K562 (cell line): ENCODE measurements at regions not wholly inside any gene's neighbourhood (a gene's known extent, or its start where the extent isn't known, plus 50 kb on each side); places are given as distances from the start of the nearest gene placed in this dataset.
"Not testable (repeated sequence)": the region's sequence is repeated elsewhere in the genome, so short reads cannot be mapped to it uniquely, and the experiment has no call there.

ENCODE experiments used
- ATAC-seq: fragments of 200-7000 bp; cut with Tn5 transposase; 3 replicates; pipeline ENCODE4 v1.9.1; 2020; ENCODE audit warnings: moderate library complexity
- BruUV-seq: library from RNA; stranded (reverse); fragments of 400-500 nt; replicated peaks from 2 replicates; lab custom pipeline; 2021; lab: Mats Ljungman, UMichigan
- CTCF ChIA-PET: fragments of 300-600 bp; formaldehyde crosslinking; extraction: SDS; loops from one replicate; lab custom pipeline; 2021; ENCODE audit warnings: low intra/inter-chr PET ratio; lab: Yijun Ruan, JAX
- POLR2A ChIA-PET: fragments of 300-600, 350-650 bp; sonication (Branson Sonifier 250); formaldehyde crosslinking; extraction: SDS; loops from one replicate; lab custom pipeline; 2021; ENCODE audit warnings: antibody characterized with exemption, inconsistent platforms; lab: Yijun Ruan, JAX
- DNase-seq, 4 experiments: peaks; one replicate each; pipeline versions ENCODE4 v3.0.0 to v3.0.0-alpha.2; 2011 to 2018; ENCODE audit warnings: low spot score in 3 of 4, mixed read lengths in 3 of 4; ENCODE audit errors: extremely low read depth in 1 of 4
- FAIRE-seq: peaks from 2 replicates; lab custom pipeline; 2011; peaks lifted over from hg19 to GRCh38; lab: Jason Lieb, UNC
- H2AFZ ChIP-seq: 2 replicates; pipeline ENCODE4 v1.6.0; 2011; ENCODE audit warnings: low read depth, low read length, control low read depth, inconsistent platforms
- H3K27ac ChIP-seq: fragments of 200-600 bp; 3 replicates; pipeline ENCODE4 v1.8.0; 2011; ENCODE audit warnings: low read depth, mild to moderate bottlenecking, control low read depth, inconsistent platforms, low read length, moderate library complexity, mixed read lengths; ENCODE audit errors: extremely low read depth
- H3K27me3 ChIP-seq, 2 experiments: fragments of 300-600 bp in 1 of 2; 2 replicates in 1 of 2; 3 replicates in 1 of 2; pipeline versions ENCODE4 v1.6.0 to v1.8.0; 2011; ENCODE audit warnings: inconsistent platforms in 2 of 2, low read length in 2 of 2, mild to moderate bottlenecking in 1 of 2, mixed read lengths in 1 of 2, moderate library complexity in 1 of 2; ENCODE audit not compliant: control insufficient read depth in 2 of 2, insufficient read depth in 2 of 2
- H3K36me3 ChIP-seq: fragments of 300-600 bp; 3 replicates; pipeline ENCODE4 v1.8.0; 2011; ENCODE audit warnings: mild to moderate bottlenecking, low read length, inconsistent platforms; ENCODE audit not compliant: control insufficient read depth, insufficient read depth
- H3K4me1 ChIP-seq, 2 experiments: fragments of 200-600 bp in 1 of 2; replicated peaks in 1 of 2; 2 replicates in 1 of 2; 3 replicates in 1 of 2; pipeline versions ENCODE4 v1.5.1 to v1.8.0; 2011; ENCODE audit warnings: inconsistent platforms in 2 of 2, low read length in 2 of 2, mild to moderate bottlenecking in 1 of 2, mixed read lengths in 1 of 2, moderate library complexity in 1 of 2; ENCODE audit not compliant: control insufficient read depth in 2 of 2, insufficient read depth in 2 of 2
- H3K4me2 ChIP-seq: 2 replicates; pipeline ENCODE4 v1.6.1; 2011; ENCODE audit warnings: low read length, control low read depth, inconsistent platforms, mixed read lengths; ENCODE audit not compliant: insufficient read depth
- H3K4me3 ChIP-seq: fragments of 200-600 bp; sonication (generic), shearing (Covaris generic); 2 replicates; pipeline ENCODE4 v1.5.1; 2016; ENCODE audit warnings: control low read depth, inconsistent platforms
- H3K79me2 ChIP-seq: fragments of 200-600 bp; 3 replicates; pipeline ENCODE4 v1.8.0; 2011; ENCODE audit warnings: low read length, inconsistent platforms; ENCODE audit not compliant: control insufficient read depth, insufficient read depth
- H3K9ac ChIP-seq, 2 experiments: 2 replicates each; pipeline versions ENCODE4 v1.6.0 to v1.6.1; 2011; ENCODE audit warnings: low read depth in 2 of 2, low read length in 2 of 2, control low read depth in 1 of 2, inconsistent platforms in 1 of 2, mild to moderate bottlenecking in 1 of 2, mixed read lengths in 1 of 2; ENCODE audit not compliant: insufficient read depth in 1 of 2
- H3K9me1 ChIP-seq: one replicate; pipeline ENCODE4 v1.6.0; 2011; ENCODE audit warnings: inconsistent platforms, mild to moderate bottlenecking, low read length, moderate library complexity; ENCODE audit not compliant: control insufficient read depth, insufficient read depth
- H3K9me3 ChIP-seq: replicated peaks from 2 replicates; pipeline ENCODE4 v1.5.1; 2011; ENCODE audit warnings: low read depth, low read length, inconsistent platforms; ENCODE audit not compliant: control insufficient read depth, insufficient read depth
- H4K20me1 ChIP-seq: replicated peaks from 2 replicates; pipeline ENCODE4 v1.6.1; 2011; ENCODE audit warnings: low read length, inconsistent platforms, mixed read lengths; ENCODE audit not compliant: control insufficient read depth, insufficient read depth
- MAZ ChIP-seq, 2 experiments: fragments of 450-650 bp in 1 of 2; sonication (generic) in 1 of 2; formaldehyde crosslinking; IDR thresholded peaks in 1 of 2; conservative IDR thresholded peaks in 1 of 2; 2 replicates each; pipeline versions ENCODE4 v1.4.0 to v1.5.0; 2020; ENCODE audit warnings: mild to moderate bottlenecking in 1 of 2, missing genetic modification reagents in 1 of 2
- MIER1 ChIP-seq: fragments of 450-650 bp; IDR thresholded peaks from 2 replicates; pipeline ENCODE4 v1.6.1; 2016; ENCODE audit warnings: antibody characterized with exemption, mild to moderate bottlenecking, low read depth
- RBM15 ChIP-seq: fragments of 200-400 bp; formaldehyde crosslinking; IDR thresholded peaks from 2 replicates; pipeline ENCODE4 v1.6.1; 2018; ENCODE audit warnings: mild to moderate bottlenecking, low read length, moderate library complexity; ENCODE audit not compliant: insufficient read depth
- SETDB1 ChIP-seq: IDR thresholded peaks from one replicate; pipeline ENCODE4 v1.6.1; 2012; ENCODE audit warnings: low read length, control low read depth, inconsistent platforms
- SIN3B ChIP-seq: fragments of 450-650 bp; IDR thresholded peaks from 2 replicates; pipeline ENCODE4 v1.6.1; 2017; ENCODE audit warnings: low read depth, mild to moderate bottlenecking, moderate library complexity
- SPI1 ChIP-seq: IDR thresholded peaks from 2 replicates; pipeline ENCODE4 v1.6.1; 2011; ENCODE audit warnings: low read depth, low read length, control low read depth, borderline replicate concordance
- SRSF7 ChIP-seq: fragments of 200-400 bp; formaldehyde crosslinking; optimal IDR thresholded peaks from 2 replicates; pipeline ENCODE3; 2017; ENCODE audit warnings: mild to moderate bottlenecking, low read depth, low read length
- ZBTB17 ChIP-seq: fragments of 450-650 bp; formaldehyde crosslinking; IDR thresholded peaks from 2 replicates; pipeline ENCODE4 v1.4.0; 2020; ENCODE audit warnings: mild to moderate bottlenecking
- ZNF41 ChIP-seq: fragments of 250-450 bp; sonication (Bioruptor Pico); conservative IDR thresholded peaks from 2 replicates; pipeline ENCODE4 v1.4.0; 2020; ENCODE audit warnings: mild to moderate bottlenecking
- ZNF586 ChIP-seq: fragments of 450-650 bp; formaldehyde crosslinking; conservative IDR thresholded peaks from 2 replicates; pipeline ENCODE4 v1.4.0; 2020; ENCODE audit warnings: mild to moderate bottlenecking, moderate library complexity
- WGBS: fragments of 100-300 bp; shearing (Covaris generic); methylation state at CpG from one replicate; pipeline ENCODE4 v1.1.6; 2016; ENCODE audit warnings: low coverage, mixed read lengths; ENCODE audit not compliant: insufficient coverage; ENCODE audit errors: missing lambda C conversion rate; 5-methylcytosine and 5-hydroxymethylcytosine counted together
- in situ Hi-C: fragments of 300-500 bp; cut with MboI; formaldehyde crosslinking; loops from 4 replicates; pipeline ENCODE4 v1.15.0; 2018; ENCODE audit warnings: inconsistent platforms, mixed read lengths
- intact Hi-C: fragments of 100-400 bp; cut with micrococcal nuclease; formaldehyde crosslinking; loops from 2 replicates; pipeline ENCODE4 v1.14.2; 2022

DNA sequence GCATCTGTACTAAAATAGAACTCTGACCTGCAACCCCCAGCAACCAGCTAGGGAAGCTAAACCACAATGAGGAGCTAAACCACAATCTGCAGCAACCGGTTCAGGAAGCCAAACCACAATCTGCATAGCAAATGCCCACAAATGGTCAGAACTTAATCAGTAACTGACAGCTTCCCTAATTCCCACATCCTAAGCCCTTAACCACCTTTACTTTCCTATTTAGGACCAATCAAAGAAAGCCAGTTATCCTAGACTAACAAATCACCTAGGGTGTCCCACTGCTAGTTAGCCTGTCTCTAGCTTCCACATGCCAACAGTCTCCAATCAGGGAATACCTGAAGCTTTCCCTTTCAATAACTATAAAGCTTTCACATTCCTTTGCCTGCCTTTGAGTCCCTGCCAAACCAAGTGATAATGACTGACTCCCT, 424.6 kb upstream of the PTCHD4 start:
- Histone ChIP-seq H3K4me1 (no peaks in the 10 kb centered on the region), H3K9me3 (peaks cover 2% of the 10 kb centered on the region; the same call in 1 of the 2 replicates), H3K27ac (no peak overlapping the region), H3K79me2 (no peaks in the 10 kb centered on the region), H3K4me2 (no peak overlapping the region), H3K4me3 (no peak overlapping the region), H3K27me3 (no peaks in the 10 kb centered on the region), H3K9ac (no peak overlapping the region), H3K36me3 (no peaks in the 10 kb centered on the region), H3K9me1 (no peaks in the 10 kb centered on the region), H4K20me1 (no peaks in the 10 kb centered on the region), H2AFZ (no peak overlapping the region)
- intact Hi-C loops (no loop called here), in situ Hi-C loops (no loop called here)
- FAIRE-seq (no peak), DNase-seq (no peak), ATAC-seq (no peak)
- ChIA-PET CTCF (no interaction called here), POLR2A (no interaction called here)
- BruUV-seq: no TSS peak
- 0% methylated on average over 1 of the region's 1 CpG for WGBS
- TF ChIP-seq SETDB1 (no peak), ZBTB17 (no peak), MAZ (CRISPR knock-in tag; conservative IDR thresholded peaks at IDR 0.05 in 1 of 2, IDR thresholded peaks at IDR 0.05 in 1 of 2) (no peak), RBM15 (no peak), SPI1 (no peak), ZNF586 (no peak), ZNF41 (CRISPR knock-in tag) (no peak), MIER1 (no peak), SRSF7 (no peak), SIN3B (no peak)

DNA sequence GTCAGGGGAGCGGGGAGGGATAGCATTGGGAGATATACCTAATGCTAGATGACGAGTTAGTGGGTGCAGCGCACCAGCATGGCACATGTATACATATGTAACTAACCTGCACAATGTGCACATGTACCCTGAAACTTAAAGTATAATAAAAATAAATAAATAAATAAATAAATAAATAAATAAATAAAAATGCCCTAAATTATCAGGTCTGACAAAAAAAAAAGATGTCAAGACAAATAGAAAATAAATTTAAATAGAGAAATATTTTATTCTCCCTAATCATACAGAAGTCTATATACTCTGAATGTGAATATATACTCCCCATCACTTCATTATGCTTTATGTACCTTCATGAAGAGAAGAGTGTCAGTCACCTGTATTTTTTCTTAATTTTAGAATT, 420.0 kb upstream of the PTCHD4 start:
- H3K79me2 ChIP-seq, H3K27me3 ChIP-seq, H3K9me1 ChIP-seq, FAIRE-seq, H3K4me3 ChIP-seq, H2AFZ ChIP-seq, POLR2A ChIA-PET, H3K36me3 ChIP-seq, H3K9ac ChIP-seq, BruUV-seq, CTCF ChIA-PET, DNase-seq, H3K4me1 ChIP-seq, intact Hi-C loops, in situ Hi-C loops, H3K27ac ChIP-seq, ATAC-seq, H3K9me3 ChIP-seq, H4K20me1 ChIP-seq, H3K4me2 ChIP-seq: not testable (repeated sequence)
- WGBS: 0% methylated on average over 1 of the region's 3 CpGs
